ENCODE measurements at regions not wholly inside any gene's neighbourhood (a gene's known extent, or its start where the extent isn't known, plus 50 kb on each side); places are given as distances from the start of the nearest gene placed in this dataset.
"Not testable (repeated sequence)": the region's sequence is repeated elsewhere in the genome, so short reads cannot be mapped to it uniquely, and the experiment has no call there.

DNA sequence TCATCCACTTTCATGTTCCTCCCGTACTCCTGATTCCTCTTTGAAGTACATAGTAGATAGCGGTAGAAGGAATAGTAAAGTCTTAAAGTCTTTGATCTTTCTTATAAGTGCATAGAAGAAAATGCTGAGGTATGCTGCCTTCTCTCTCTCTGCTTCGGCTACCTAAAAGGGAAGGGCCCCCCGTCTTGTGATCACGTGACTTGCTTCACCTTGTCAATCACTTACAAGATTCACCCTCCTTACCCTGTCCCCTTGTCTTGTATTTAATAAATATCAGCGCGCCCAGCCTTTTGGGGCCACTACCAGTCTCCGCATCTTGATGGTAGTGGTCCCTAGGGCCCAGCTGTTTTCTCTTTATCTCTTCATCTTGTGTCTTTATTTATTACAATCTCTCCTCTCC lies 932.2 kb upstream of the FANCL start:
- H3K4me1 ChIP-seq (ENCODE audit: control insufficient read depth in 2 of 2, insufficient read depth in 2 of 2, low read length in 1 of 2): no peaks in the 10 kb centered on the region
- WGBS, 2 donors: 92 to 94% methylated on average over 8 of the region's 8 CpGs
- no peak overlapping the region for H3K4me3 ChIP-seq (ENCODE audit: low read depth in 1 of 2, low read length in 2 of 2)
- no peak overlapping the region for H3K27ac ChIP-seq (ENCODE audit: low read depth in 2 of 2, low read length in 1 of 2)
- no peaks in the 10 kb centered on the region for H3K27me3 ChIP-seq (ENCODE audit: control insufficient read depth in 1 of 2, insufficient read depth in 2 of 2, low read length in 2 of 2)
- no peaks in the 10 kb centered on the region for H3K36me3 ChIP-seq (ENCODE audit: control insufficient read depth in 2 of 2, insufficient read depth in 2 of 2, low read length in 1 of 2)
- H3K9me3 ChIP-seq (ENCODE audit: control insufficient read depth in 2 of 2, insufficient read depth in 1 of 2, low read depth in 1 of 2, low read length in 1 of 2): no peaks in the 10 kb centered on the region

DNA sequence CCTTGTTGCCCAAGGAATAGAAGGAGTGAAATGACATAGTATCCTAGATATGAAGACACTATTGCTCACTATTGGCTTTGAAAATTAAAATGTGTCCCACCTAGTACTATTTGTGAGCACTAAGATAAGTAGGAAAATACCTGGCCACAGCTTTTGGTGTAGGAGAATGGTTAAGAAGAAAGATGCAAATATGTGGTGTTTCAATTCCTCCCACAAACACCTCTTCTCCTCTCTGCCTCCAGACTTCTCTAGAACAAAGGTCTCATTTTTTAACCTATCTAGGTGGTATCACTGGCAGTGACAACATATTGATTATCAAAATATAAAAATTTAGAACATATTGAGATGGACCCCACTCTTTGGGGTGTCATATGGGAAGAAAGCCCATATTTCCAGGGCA lies 929.9 kb upstream of the FANCL start:
- Histone ChIP-seq H3K4me1 (ENCODE audit: control insufficient read depth in 2 of 2, insufficient read depth in 2 of 2, low read length in 1 of 2) (no peaks in the 10 kb centered on the region), H3K9me3 (ENCODE audit: control insufficient read depth in 2 of 2, insufficient read depth in 1 of 2, low read depth in 1 of 2, low read length in 1 of 2) (no peaks in the 10 kb centered on the region), H3K27ac (ENCODE audit: low read depth in 2 of 2, low read length in 1 of 2) (no peak overlapping the region), H3K4me3 (ENCODE audit: low read depth in 1 of 2, low read length in 2 of 2) (no peak overlapping the region), H3K27me3 (ENCODE audit: control insufficient read depth in 1 of 2, insufficient read depth in 2 of 2, low read length in 2 of 2) (no peaks in the 10 kb centered on the region), H3K36me3 (ENCODE audit: control insufficient read depth in 2 of 2, insufficient read depth in 2 of 2, low read length in 1 of 2) (no peaks in the 10 kb centered on the region)

DNA sequence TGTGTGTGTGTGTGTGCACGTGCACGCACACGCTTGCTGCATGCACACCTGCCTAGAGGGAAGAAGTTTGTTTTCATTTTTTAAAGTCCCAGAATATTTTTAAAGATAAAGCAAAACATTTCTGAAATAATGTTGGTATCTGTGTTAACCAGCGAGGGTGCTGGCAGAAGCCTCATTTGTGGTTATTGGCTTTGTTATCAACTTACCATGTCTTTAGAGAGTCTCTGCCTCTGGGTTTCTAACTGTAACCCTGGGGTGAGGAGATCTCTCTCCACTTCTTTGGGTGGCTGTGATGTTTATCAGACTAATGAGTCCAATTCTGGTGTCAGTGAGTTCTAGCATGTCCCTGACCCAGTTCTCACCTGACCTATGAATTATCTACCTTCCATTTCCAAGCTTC lies 927.6 kb upstream of the FANCL start:
- H3K27ac ChIP-seq (ENCODE audit: low read depth in 2 of 2, low read length in 1 of 2): no peak overlapping the region
- H3K36me3 ChIP-seq (ENCODE audit: control insufficient read depth in 2 of 2, insufficient read depth in 2 of 2, low read length in 1 of 2): no peaks in the 10 kb centered on the region
- no peaks in the 10 kb centered on the region for H3K9me3 ChIP-seq (ENCODE audit: control insufficient read depth in 2 of 2, insufficient read depth in 1 of 2, low read depth in 1 of 2, low read length in 1 of 2)
- 70 to 90% methylated on average over 4 of the region's 4 CpGs for WGBS, 2 donors
- no peaks in the 10 kb centered on the region for H3K27me3 ChIP-seq (ENCODE audit: control insufficient read depth in 1 of 2, insufficient read depth in 2 of 2, low read length in 2 of 2)
- H3K4me1 ChIP-seq (ENCODE audit: control insufficient read depth in 2 of 2, insufficient read depth in 2 of 2, low read length in 1 of 2): no peaks in the 10 kb centered on the region
- H3K4me3 ChIP-seq (ENCODE audit: low read depth in 1 of 2, low read length in 2 of 2): no peak overlapping the region

- H3K36me3 ChIP-seq (ENCODE audit: control insufficient read depth in 2 of 2, insufficient read depth in 2 of 2, low read length in 1 of 2): no peaks in the 10 kb centered on the region
- H3K4me3 ChIP-seq (ENCODE audit: low read depth in 1 of 2, low read length in 2 of 2): no peak overlapping the region
- 60 to 70% methylated on average over 2 of the region's 2 CpGs for WGBS, 2 donors
- no peaks in the 10 kb centered on the region for H3K27me3 ChIP-seq (ENCODE audit: control insufficient read depth in 1 of 2, insufficient read depth in 2 of 2, low read length in 2 of 2)
- no peaks in the 10 kb centered on the region for H3K4me1 ChIP-seq (ENCODE audit: control insufficient read depth in 2 of 2, insufficient read depth in 2 of 2, low read length in 1 of 2)
- H3K9me3 ChIP-seq (ENCODE audit: control insufficient read depth in 2 of 2, insufficient read depth in 1 of 2, low read depth in 1 of 2, low read length in 1 of 2): no peaks in the 10 kb centered on the region
- no peak overlapping the region for H3K27ac ChIP-seq (ENCODE audit: low read depth in 2 of 2, low read length in 1 of 2)
Measured at GRCh38 chr2:59167514-59167913, 926.4 kb upstream of the FANCL start.

GRCh38 chr2:59157908-59158307 lies 916.8 kb upstream of the FANCL start:
- H3K27me3 ChIP-seq (ENCODE audit: control insufficient read depth in 1 of 2, insufficient read depth in 2 of 2, low read length in 2 of 2); H3K36me3 ChIP-seq (ENCODE audit: control insufficient read depth in 2 of 2, insufficient read depth in 2 of 2, low read length in 1 of 2); H3K4me3 ChIP-seq (ENCODE audit: low read depth in 1 of 2, low read length in 2 of 2); H3K4me1 ChIP-seq (ENCODE audit: control insufficient read depth in 2 of 2, insufficient read depth in 2 of 2, low read length in 1 of 2); H3K27ac ChIP-seq (ENCODE audit: low read depth in 2 of 2, low read length in 1 of 2); H3K9me3 ChIP-seq (ENCODE audit: control insufficient read depth in 2 of 2, insufficient read depth in 1 of 2, low read depth in 1 of 2, low read length in 1 of 2): not testable (repeated sequence)
- WGBS, 2 donors: 73 to 74% methylated on average over 1 of the region's 1 CpG

GRCh38 chr2:59151805-59152204 lies 910.7 kb upstream of the FANCL start:
- no peaks in the 10 kb centered on the region for H3K4me1 ChIP-seq (ENCODE audit: control insufficient read depth in 2 of 2, insufficient read depth in 2 of 2, low read length in 1 of 2)
- WGBS, 2 donors: 90 to 93% methylated on average over 3 of the region's 3 CpGs
- H3K27ac ChIP-seq (ENCODE audit: low read depth in 2 of 2, low read length in 1 of 2): no peak overlapping the region
- no peaks in the 10 kb centered on the region for H3K36me3 ChIP-seq (ENCODE audit: control insufficient read depth in 2 of 2, insufficient read depth in 2 of 2, low read length in 1 of 2)
- no peaks in the 10 kb centered on the region for H3K27me3 ChIP-seq (ENCODE audit: control insufficient read depth in 1 of 2, insufficient read depth in 2 of 2, low read length in 2 of 2)
- no peaks in the 10 kb centered on the region for H3K9me3 ChIP-seq (ENCODE audit: control insufficient read depth in 2 of 2, insufficient read depth in 1 of 2, low read depth in 1 of 2, low read length in 1 of 2)
- no peak overlapping the region for H3K4me3 ChIP-seq (ENCODE audit: low read depth in 1 of 2, low read length in 2 of 2)

GRCh38 chr2:59150217-59150849 lies 909.2 kb upstream of the FANCL start:
- H3K9me3 ChIP-seq (ENCODE audit: control insufficient read depth in 2 of 2, insufficient read depth in 1 of 2, low read depth in 1 of 2, low read length in 1 of 2): no peaks in the 10 kb centered on the region
- H3K27ac ChIP-seq (ENCODE audit: low read depth in 2 of 2, low read length in 1 of 2): no peak overlapping the region
- WGBS, 2 donors: 65 to 67% methylated on average over 1 of the region's 1 CpG
- H3K4me3 ChIP-seq (ENCODE audit: low read depth in 1 of 2, low read length in 2 of 2): no peak overlapping the region
- H3K27me3 ChIP-seq (ENCODE audit: control insufficient read depth in 1 of 2, insufficient read depth in 2 of 2, low read length in 2 of 2): no peaks in the 10 kb centered on the region
- no peaks in the 10 kb centered on the region for H3K4me1 ChIP-seq (ENCODE audit: control insufficient read depth in 2 of 2, insufficient read depth in 2 of 2, low read length in 1 of 2)
- H3K36me3 ChIP-seq (ENCODE audit: control insufficient read depth in 2 of 2, insufficient read depth in 2 of 2, low read length in 1 of 2): no peaks in the 10 kb centered on the region

DNA sequence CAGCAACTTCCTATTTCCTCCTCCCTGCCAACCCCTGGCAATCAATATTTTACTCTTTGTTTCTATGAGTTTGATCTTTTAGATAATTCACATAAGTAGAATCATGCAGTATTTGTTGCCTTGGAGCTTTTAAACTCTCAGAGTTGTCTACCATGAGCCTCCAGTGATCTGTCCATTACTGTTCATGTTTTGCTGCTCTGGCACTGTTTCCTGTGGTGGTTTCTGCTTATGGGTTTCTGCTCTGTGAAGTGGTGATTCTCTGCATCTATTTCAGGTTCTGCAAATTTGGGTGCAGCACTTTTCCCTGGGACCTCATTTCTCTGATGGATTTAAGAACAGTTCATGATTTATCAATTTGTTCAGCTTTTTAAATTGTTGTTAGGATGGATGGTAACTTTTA lies 908.1 kb upstream of the FANCL start:
- H3K27ac ChIP-seq (ENCODE audit: low read depth in 2 of 2, low read length in 1 of 2): no peak overlapping the region
- no peaks in the 10 kb centered on the region for H3K4me1 ChIP-seq (ENCODE audit: control insufficient read depth in 2 of 2, insufficient read depth in 2 of 2, low read length in 1 of 2)
- H3K4me3 ChIP-seq (ENCODE audit: low read depth in 1 of 2, low read length in 2 of 2): no peak overlapping the region
- H3K27me3 ChIP-seq (ENCODE audit: control insufficient read depth in 1 of 2, insufficient read depth in 2 of 2, low read length in 2 of 2): no peaks in the 10 kb centered on the region
- no peaks in the 10 kb centered on the region for H3K36me3 ChIP-seq (ENCODE audit: control insufficient read depth in 2 of 2, insufficient read depth in 2 of 2, low read length in 1 of 2)
- no peaks in the 10 kb centered on the region for H3K9me3 ChIP-seq (ENCODE audit: control insufficient read depth in 2 of 2, insufficient read depth in 1 of 2, low read depth in 1 of 2, low read length in 1 of 2)

DNA sequence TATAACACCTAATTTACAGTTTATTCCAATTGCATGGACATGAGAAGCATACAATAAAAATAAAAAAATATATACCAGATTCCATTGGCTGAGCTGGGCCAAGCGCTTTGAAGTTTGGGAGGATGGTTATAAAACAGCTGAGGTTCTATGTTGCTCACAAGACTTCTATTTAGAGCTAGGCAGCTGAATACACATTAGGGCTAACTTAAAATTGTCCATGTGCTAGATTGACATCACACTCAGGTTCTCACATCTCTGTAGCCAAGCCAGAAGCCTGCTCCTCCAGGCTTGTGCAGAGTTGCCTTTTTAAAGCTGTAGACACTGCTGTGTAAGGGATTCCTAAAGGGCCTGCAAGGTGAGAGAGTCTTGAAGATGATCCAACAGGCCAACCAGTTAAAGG lies 871.1 kb upstream of the FANCL start:
- Histone ChIP-seq H3K27ac (ENCODE audit: low read depth in 2 of 2, low read length in 1 of 2) (no peak overlapping the region), H3K4me3 (ENCODE audit: low read depth in 1 of 2, low read length in 2 of 2) (no peak overlapping the region), H3K4me1 (ENCODE audit: control insufficient read depth in 2 of 2, insufficient read depth in 2 of 2, low read length in 1 of 2) (no peaks in the 10 kb centered on the region), H3K36me3 (ENCODE audit: control insufficient read depth in 2 of 2, insufficient read depth in 2 of 2, low read length in 1 of 2) (no peaks in the 10 kb centered on the region), H3K27me3 (ENCODE audit: control insufficient read depth in 1 of 2, insufficient read depth in 2 of 2, low read length in 2 of 2) (no peaks in the 10 kb centered on the region), H3K9me3 (ENCODE audit: control insufficient read depth in 2 of 2, insufficient read depth in 1 of 2, low read depth in 1 of 2, low read length in 1 of 2) (no peaks in the 10 kb centered on the region)
- 94 to 96% methylated on average over 1 of the region's 1 CpG for WGBS, 2 donors

DNA sequence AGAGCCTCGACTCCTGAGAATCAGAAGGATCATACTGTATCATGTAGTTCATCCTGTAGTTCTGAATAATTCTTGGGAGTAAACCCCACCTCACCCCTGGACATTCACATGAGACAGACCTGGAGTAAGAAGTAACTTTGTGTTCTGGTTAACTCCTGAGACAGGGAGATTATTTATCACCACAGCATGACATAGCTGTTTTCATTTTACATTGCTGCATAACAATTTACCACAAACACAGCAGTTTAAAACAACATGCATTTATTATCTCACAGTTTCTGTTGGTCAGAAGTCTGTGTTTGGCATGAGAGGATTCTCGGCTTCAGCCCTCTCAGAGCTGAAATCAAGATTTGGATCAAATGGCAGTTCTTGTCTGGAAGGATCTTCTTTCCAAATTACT lies 855.8 kb upstream of the FANCL start:
- 69 to 77% methylated on average over 2 of the region's 2 CpGs for WGBS, 2 donors
- Histone ChIP-seq H3K27ac (ENCODE audit: low read depth in 2 of 2, low read length in 1 of 2) (no peak overlapping the region), H3K9me3 (ENCODE audit: control insufficient read depth in 2 of 2, insufficient read depth in 1 of 2, low read depth in 1 of 2, low read length in 1 of 2) (no peaks in the 10 kb centered on the region), H3K4me3 (ENCODE audit: low read depth in 1 of 2, low read length in 2 of 2) (no peak overlapping the region), H3K27me3 (ENCODE audit: control insufficient read depth in 1 of 2, insufficient read depth in 2 of 2, low read length in 2 of 2) (no peaks in the 10 kb centered on the region), H3K36me3 (ENCODE audit: control insufficient read depth in 2 of 2, insufficient read depth in 2 of 2, low read length in 1 of 2) (no peaks in the 10 kb centered on the region), H3K4me1 (ENCODE audit: control insufficient read depth in 2 of 2, insufficient read depth in 2 of 2, low read length in 1 of 2) (no peaks in the 10 kb centered on the region)
